Endothelial cell of umbilical vein (primary cell): ENCODE measurements at regions not wholly inside any gene's neighbourhood (a gene's known extent, or its start where the extent isn't known, plus 50 kb on each side); places are given as distances from the start of the nearest gene placed in this dataset.

Experiments
- BruUV-seq: library from RNA; stranded (reverse); fragments of 400-500 nt; replicated peaks from 2 replicates; lab custom pipeline; 2021; lab: Mats Ljungman, UMichigan
- CTCF ChIA-PET: fragments of 300-600, 350-600 bp; sonication (Branson Sonifier 250); formaldehyde crosslinking; loops from one replicate; lab custom pipeline; 2021; ENCODE audit warnings: antibody characterized with exemption, inconsistent platforms; lab: Charles Lee
- POLR2A ChIA-PET: fragments of 300-600, 350-600 bp; sonication (Branson Sonifier 250); formaldehyde crosslinking; loops from one replicate; lab custom pipeline; 2021; ENCODE audit warnings: antibody characterized with exemption, inconsistent platforms; lab: Charles Lee
- DNase-seq: peaks from one replicate; pipeline ENCODE4 v3.0.0-alpha.2; 2011; ENCODE audit warnings: low read depth, low spot score
- FAIRE-seq: peaks from 2 replicates; lab custom pipeline; 2011; peaks lifted over from hg19 to GRCh38; lab: Jason Lieb, UNC
- H2AFZ ChIP-seq: 2 replicates; pipeline ENCODE4 v1.6.0; 2012; ENCODE audit warnings: low read depth, low read length, control low read depth, inconsistent platforms
- H3K27ac ChIP-seq: 2 replicates; pipeline ENCODE4 v1.5.1; 2011; ENCODE audit warnings: low read depth, mild to moderate bottlenecking, control low read depth, low read length, moderate library complexity; ENCODE audit not compliant: insufficient read depth
- H3K27me3 ChIP-seq, 2 experiments: 2 replicates each; pipeline versions ENCODE4 v1.6.0 to v1.6.1; 2011; ENCODE audit warnings: low read length in 2 of 2, mixed read lengths in 1 of 2; ENCODE audit not compliant: control insufficient read depth in 2 of 2, insufficient read depth in 2 of 2
- H3K36me3 ChIP-seq, 2 experiments: 2 replicates in 1 of 2; 3 replicates in 1 of 2; pipeline ENCODE4 v1.5.1; 2011; ENCODE audit warnings: low read length in 2 of 2, mild to moderate bottlenecking in 1 of 2, moderate library complexity in 1 of 2; ENCODE audit not compliant: control insufficient read depth in 2 of 2, insufficient read depth in 2 of 2; ENCODE audit errors: extremely low read depth in 1 of 2
- H3K4me1 ChIP-seq: 3 replicates; pipeline ENCODE4 v1.5.1; 2011; ENCODE audit warnings: mild to moderate bottlenecking, low read length; ENCODE audit not compliant: control insufficient read depth, insufficient read depth; ENCODE audit errors: extremely low read depth
- H3K4me2 ChIP-seq: 2 replicates; pipeline ENCODE4 v1.6.1; 2011; ENCODE audit warnings: low read length, control low read depth, mixed read lengths; ENCODE audit not compliant: insufficient read depth
- H3K4me3 ChIP-seq, 3 experiments: fragments of 200-600 bp in 1 of 3; sonication (generic), shearing (Covaris generic) in 1 of 3; replicated peaks in 1 of 3; 2 replicates each; pipeline ENCODE4 v1.5.1; 2011 to 2016; ENCODE audit warnings: control low read depth in 3 of 3, low read length in 3 of 3, mild to moderate bottlenecking in 2 of 3, inconsistent platforms in 1 of 3, low read depth in 1 of 3, moderate library complexity in 1 of 3; ENCODE audit not compliant: insufficient read depth in 1 of 3
- H3K79me2 ChIP-seq: 2 replicates; pipeline ENCODE4 v1.6.0; 2012; ENCODE audit warnings: low read length, inconsistent platforms; ENCODE audit not compliant: control insufficient read depth, insufficient read depth
- H3K9ac ChIP-seq: replicated peaks from 2 replicates; pipeline ENCODE3; 2011; ENCODE audit warnings: low read length, control low read depth; ENCODE audit not compliant: insufficient read depth; ENCODE audit errors: extremely low read depth
- H3K9me1 ChIP-seq: replicated peaks from 3 replicates; pipeline ENCODE4 v1.6.0; 2011; ENCODE audit warnings: mild to moderate bottlenecking, low read length; ENCODE audit not compliant: control insufficient read depth, insufficient read depth; ENCODE audit errors: extremely low read depth
- H3K9me3 ChIP-seq: replicated peaks from 2 replicates; pipeline ENCODE4 v1.5.1; 2012; ENCODE audit warnings: low read length, inconsistent platforms; ENCODE audit not compliant: control insufficient read depth, insufficient read depth
- H4K20me1 ChIP-seq: replicated peaks from 2 replicates; pipeline ENCODE3; 2011; ENCODE audit warnings: mild to moderate bottlenecking, low read length; ENCODE audit not compliant: control insufficient read depth, insufficient read depth; ENCODE audit errors: extremely low read depth
- CTCF ChIP-seq, 2 donors: IDR thresholded peaks; 1 replicate in 1 of 2; 2 replicates in 1 of 2; pipeline ENCODE4 v1.5.1; 2011; ENCODE audit warnings: low read length in 2 of 2, mild to moderate bottlenecking in 2 of 2, moderate library complexity in 2 of 2, control low read depth in 1 of 2, inconsistent platforms in 1 of 2, low read depth in 1 of 2; ENCODE audit not compliant: insufficient read depth in 1 of 2; ENCODE audit errors: extremely low read depth in 1 of 2
- EZH2 ChIP-seq: IDR thresholded peaks from 2 replicates; pipeline ENCODE4 v1.6.1; 2012; ENCODE audit warnings: borderline replicate concordance, low read depth, mild to moderate bottlenecking, moderate library complexity, low read length, inconsistent platforms; ENCODE audit not compliant: severe bottlenecking
- FOS ChIP-seq: IDR thresholded peaks from 2 replicates; pipeline ENCODE4 v1.6.1; 2011; ENCODE audit warnings: mild to moderate bottlenecking, low read length, moderate library complexity, borderline replicate concordance; ENCODE audit not compliant: insufficient read depth
- JUN ChIP-seq: IDR thresholded peaks from 2 replicates; pipeline ENCODE4 v1.6.1; 2011; ENCODE audit warnings: borderline replicate concordance, low read depth; ENCODE audit not compliant: insufficient read length, insufficient read depth
- MAX ChIP-seq: IDR thresholded peaks from 2 replicates; pipeline ENCODE4 v1.6.1; 2011; ENCODE audit not compliant: insufficient read depth, insufficient read length
- MYC ChIP-seq: IDR thresholded peaks from one replicate; pipeline ENCODE4 v1.6.1; 2011; ENCODE audit warnings: mild to moderate bottlenecking, low read depth, low read length
- POLR2AphosphoS5 ChIP-seq: IDR thresholded peaks from 2 replicates; pipeline ENCODE4 v1.6.1; 2012; ENCODE audit warnings: low read depth, mild to moderate bottlenecking, control low read depth, low read length, moderate library complexity; ENCODE audit not compliant: insufficient read depth
- dilution Hi-C: fragments of 300-500 bp; cut with MboI; formaldehyde crosslinking; loops from one replicate; pipeline ENCODE4 v1.15.0; 2019; ENCODE audit warnings: low sequenced_read_pairs; ENCODE audit not compliant: extremely low pct_ligation_motif_present
- intact Hi-C: fragments of 100-400 bp; cut with micrococcal nuclease; formaldehyde crosslinking; loops from one replicate; pipeline ENCODE4 v1.10.0; 2022

- no TSS peak for BruUV-seq
- no peak overlapping the region for H3K4me3 ChIP-seq
- peaks cover 8% of the 10 kb centered on the region for H3K4me1 ChIP-seq
- no peaks in the 10 kb centered on the region for H3K79me2 ChIP-seq
- H3K9me3 ChIP-seq, result no peaks in the 10 kb centered on the region
- H3K27ac ChIP-seq, result no peak overlapping the region
- no peaks in the 10 kb centered on the region for H3K36me3 ChIP-seq
- DNase-seq, result no peak
- ChIA-PET POLR2A (no interaction called here), CTCF (no interaction called here)
- FAIRE-seq, result no peak
- TF ChIP-seq MYC (no peak), EZH2 (no peak), JUN (no peak), CTCF (IDR thresholded peaks at IDR 0.05; ENCODE audit: extremely low read depth in 1 of 2, insufficient read depth in 1 of 2, low read depth in 1 of 2, low read length in 2 of 2) (no peak), POLR2AphosphoS5 (no peak), MAX (no peak), FOS (no peak)
- dilution Hi-C loops, result no loop called here
- no peaks in the 10 kb centered on the region for H3K9me1 ChIP-seq
- no peaks in the 10 kb centered on the region for H3K27me3 ChIP-seq
- H3K4me2 ChIP-seq, result no peak overlapping the region
- H4K20me1 ChIP-seq, result no peaks in the 10 kb centered on the region
- no peak overlapping the region for H2AFZ ChIP-seq
- intact Hi-C loops, result no loop called here
- H3K9ac ChIP-seq, result no peak overlapping the region
Observed at GRCh38 chr13:50668691-50669271, 174.7 kb downstream of the DLEU7 start.
